Neural cell (in vitro differentiated cells): ENCODE measurements at regions not wholly inside any gene's neighbourhood (a gene's known extent, or its start where the extent isn't known, plus 50 kb on each side); places are given as distances from the start of the nearest gene placed in this dataset.

Experiments used
- CTCF ChIP-seq: fragments of 450-650 bp; IDR thresholded peaks from 2 replicates; pipeline ENCODE4 v1.5.1; 2014; ENCODE audit warnings: antibody characterized with exemption, mild to moderate bottlenecking, moderate library complexity; ENCODE audit not compliant: poor library complexity, severe bottlenecking
- EP300 ChIP-seq: fragments of 450-650 bp; conservative IDR thresholded peaks from 2 replicates; pipeline ENCODE4 v1.6.1; 2014; ENCODE audit warnings: antibody characterized with exemption, mild to moderate bottlenecking, moderate library complexity; ENCODE audit not compliant: poor library complexity, severe bottlenecking
- EZH2 ChIP-seq: fragments of 200-600, 300-800 bp; shearing (Covaris generic), sonication (generic); IDR thresholded peaks from 2 replicates; pipeline ENCODE4 v1.6.1; 2014; ENCODE audit warnings: antibody characterized with exemption, low read length, borderline replicate concordance, mild to moderate bottlenecking; ENCODE audit not compliant: insufficient read depth, poor library complexity, severe bottlenecking
- POLR2AphosphoS5 ChIP-seq: IDR thresholded peaks from 2 replicates; pipeline ENCODE4 v1.6.1; 2012
- RAD21 ChIP-seq: fragments of 450-650 bp; conservative IDR thresholded peaks from 2 replicates; pipeline ENCODE4 v1.6.1; 2014; ENCODE audit warnings: antibody characterized with exemption, mild to moderate bottlenecking, moderate library complexity
- REST ChIP-seq: IDR thresholded peaks from 2 replicates; pipeline ENCODE4 v1.6.1; 2012; ENCODE audit warnings: borderline replicate concordance
- SMC3 ChIP-seq: fragments of 450-650 bp; conservative IDR thresholded peaks from 2 replicates; pipeline ENCODE4 v1.6.1; 2014; ENCODE audit warnings: antibody characterized with exemption, mild to moderate bottlenecking, moderate library complexity; ENCODE audit not compliant: poor library complexity
- TAF1 ChIP-seq: IDR thresholded peaks from 2 replicates; pipeline ENCODE4 v1.6.1; 2012; ENCODE audit warnings: low read depth

DNA sequence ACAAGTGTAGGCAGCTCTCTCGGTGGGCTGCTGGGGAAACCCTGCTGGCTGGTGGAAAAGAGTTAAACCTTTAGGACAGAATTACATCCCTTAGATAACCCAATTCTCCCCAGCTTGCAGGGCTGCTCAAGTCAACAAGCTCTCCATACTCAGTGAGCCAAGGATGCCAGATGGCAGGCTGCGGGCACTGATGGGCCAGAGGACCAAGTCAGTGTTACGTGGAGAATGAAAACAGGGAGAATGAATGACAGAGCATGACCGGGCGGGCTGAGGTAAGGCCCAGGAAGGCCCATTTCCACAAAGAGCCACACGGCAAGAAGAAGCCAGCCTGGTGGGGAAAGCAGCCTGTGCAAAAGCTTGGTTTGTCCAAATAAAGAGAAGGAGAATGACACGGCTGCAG, 58.7 kb upstream of the CD93 start:
- TF ChIP-seq EZH2: no peak
- TF ChIP-seq EP300: no peak
- TF ChIP-seq POLR2AphosphoS5: no peak
- TF ChIP-seq SMC3: no peak
- no peak for TF ChIP-seq CTCF
- TF ChIP-seq TAF1: no peak
- no peak for TF ChIP-seq REST
- TF ChIP-seq RAD21: no peak
